Common myeloid progenitor, CD34-positive (primary cell): ENCODE measurements at regions not wholly inside any gene's neighbourhood (a gene's known extent, or its start where the extent isn't known, plus 50 kb on each side); places are given as distances from the start of the nearest gene placed in this dataset.

Experiments used
- CTCF ChIA-PET: fragments of 350-600 bp; sonication (Branson Sonifier 250); formaldehyde crosslinking; loops from one replicate; lab custom pipeline; 2021; ENCODE audit warnings: antibody characterized with exemption; lab: Charles Lee
- POLR2A ChIA-PET: fragments of 350-600 bp; sonication (Branson Sonifier 250); formaldehyde crosslinking; loops from one replicate; lab custom pipeline; 2021; ENCODE audit warnings: antibody characterized with exemption; lab: Charles Lee
- DNase-seq, 3 donors: peaks; one replicate each; pipeline versions ENCODE4 v3.0.0 to v3.0.0-alpha.2; 2013
- H3K27ac ChIP-seq, 2 experiments: 1 replicate in 1 of 2; 2 replicates in 1 of 2; pipeline ENCODE4 v1.7.0; 2013; ENCODE audit warnings: inconsistent platforms in 2 of 2, low read length in 2 of 2, mild to moderate bottlenecking in 2 of 2, low read depth in 1 of 2, moderate library complexity in 1 of 2; ENCODE audit not compliant: severe bottlenecking in 2 of 2, insufficient read depth in 1 of 2, poor library complexity in 1 of 2
- H3K27me3 ChIP-seq, 5 experiments: replicated peaks in 2 of 5; 1 replicate in 3 of 5; 2 replicates in 2 of 5; pipeline versions ENCODE4 v1.6.1 to v1.7.0; 2013; ENCODE audit warnings: low read length in 4 of 5, mild to moderate bottlenecking in 2 of 5, moderate library complexity in 2 of 5, inconsistent platforms in 1 of 5; ENCODE audit not compliant: insufficient read depth in 5 of 5, control insufficient read depth in 4 of 5
- H3K36me3 ChIP-seq, 4 experiments: 1 replicate in 2 of 4; 2 replicates in 2 of 4; pipeline versions ENCODE4 v1.6.1 to v1.7.0; 2013; ENCODE audit warnings: low read length in 3 of 4, control low read depth in 1 of 4, mild to moderate bottlenecking in 1 of 4; ENCODE audit not compliant: control insufficient read depth in 4 of 4, insufficient read depth in 4 of 4
- H3K4me1 ChIP-seq, 4 experiments: 1 replicate in 3 of 4; 2 replicates in 1 of 4; pipeline versions ENCODE4 v1.6.1 to v1.7.1; 2013; ENCODE audit warnings: low read length in 3 of 4, mild to moderate bottlenecking in 3 of 4, control low read depth in 1 of 4, inconsistent platforms in 1 of 4, moderate library complexity in 1 of 4; ENCODE audit not compliant: control insufficient read depth in 4 of 4, insufficient read depth in 4 of 4; ENCODE audit errors: control extremely low read depth in 1 of 4
- H3K4me3 ChIP-seq, 7 experiments: 1 replicate in 4 of 7; 2 replicates in 3 of 7; pipeline versions ENCODE4 v1.5.1 to v1.7.0; 2013; ENCODE audit warnings: mild to moderate bottlenecking in 7 of 7, low read length in 6 of 7, moderate library complexity in 6 of 7, inconsistent platforms in 2 of 7, low read depth in 2 of 7, control low read depth in 1 of 7; ENCODE audit not compliant: insufficient read depth in 4 of 7, control insufficient read depth in 1 of 7; ENCODE audit errors: extremely low read depth in 1 of 7
- H3K9me3 ChIP-seq, 5 experiments: 1 replicate in 4 of 5; 2 replicates in 1 of 5; pipeline versions ENCODE4 v1.6.1 to v1.7.1; 2013; ENCODE audit warnings: low read length in 4 of 5, mild to moderate bottlenecking in 2 of 5, inconsistent platforms in 1 of 5, low read depth in 1 of 5, moderate library complexity in 1 of 5; ENCODE audit not compliant: control insufficient read depth in 4 of 5, insufficient read depth in 2 of 5; ENCODE audit errors: control extremely low read depth in 1 of 5
- WGBS: methylation state at CpG from one replicate; pipeline ENCODE4 v1.1.5; 2013; ENCODE audit not compliant: insufficient coverage; 5-methylcytosine and 5-hydroxymethylcytosine counted together

- Histone ChIP-seq H3K27ac (no peak overlapping the region), H3K36me3 (no peaks in the 10 kb centered on the region), H3K4me1 (no peaks in the 10 kb centered on the region), H3K9me3 (no peaks in the 10 kb centered on the region), H3K27me3 (peaks cover 0 to 44% (median 0%) of the 10 kb centered on the region in 5 experiments), H3K4me3 (no peak overlapping the region)
- DNase-seq = no peak
- ChIA-PET CTCF (no interaction called here), POLR2A (no interaction called here)
- 94% methylated on average over 27 of the region's 29 CpGs for WGBS
Observed at GRCh38 chr13:111511805-111512504, 191.5 kb downstream of the TEX29 start.

DNA sequence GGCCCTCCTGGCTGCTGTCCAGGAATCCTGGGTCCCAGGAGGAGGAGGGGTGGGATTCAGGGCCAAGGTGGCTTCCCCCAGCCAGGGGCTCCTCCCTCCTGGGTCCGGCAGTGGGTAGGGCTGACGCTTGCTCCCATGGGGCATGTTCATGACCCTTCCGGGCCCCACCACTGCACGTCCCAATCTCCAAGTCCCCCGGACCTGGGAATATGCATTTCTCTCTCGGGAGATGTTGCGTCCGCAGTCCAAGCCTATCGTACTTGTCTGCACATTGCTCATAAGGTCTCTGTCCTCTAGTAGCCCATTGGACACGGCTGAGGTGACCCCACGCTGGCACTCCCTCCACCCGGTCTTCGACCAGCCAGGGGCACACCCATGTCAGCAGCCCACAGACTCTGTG lies 192.3 kb downstream of the TEX29 start:
- Histone ChIP-seq H3K4me1 (no peaks in the 10 kb centered on the region), H3K36me3 (no peaks in the 10 kb centered on the region), H3K27ac (no peak overlapping the region), H3K9me3 (no peaks in the 10 kb centered on the region), H3K4me3 (no peak overlapping the region), H3K27me3 (peaks cover 0 to 43% (median 3%) of the 10 kb centered on the region in 5 experiments)
- DNase-seq = no peak
- WGBS = 96% methylated on average over 13 of the region's 13 CpGs
- ChIA-PET CTCF (no interaction called here), POLR2A (no interaction called here)

- Histone ChIP-seq H3K27ac (no peak overlapping the region), H3K27me3 (peaks cover 0 to 41% (median 3%) of the 10 kb centered on the region in 5 experiments), H3K36me3 (no peaks in the 10 kb centered on the region), H3K4me1 (no peaks in the 10 kb centered on the region), H3K4me3 (no peak overlapping the region), H3K9me3 (no peaks in the 10 kb centered on the region)
- 88% methylated on average over 26 of the region's 31 CpGs for WGBS
- ChIA-PET CTCF (no interaction called here), POLR2A (no interaction called here)
- no peak for DNase-seq
Observed at GRCh38 chr13:111513766-111514609, 193.5 kb downstream of the TEX29 start.

- CTCF ChIA-PET = no interaction called here
- H3K36me3 ChIP-seq = no peaks in the 10 kb centered on the region
- POLR2A ChIA-PET = no interaction called here
- H3K9me3 ChIP-seq = no peaks in the 10 kb centered on the region
- peaks cover 0 to 44% (median 3%) of the 10 kb centered on the region in 5 experiments for H3K27me3 ChIP-seq
- H3K4me3 ChIP-seq = no peak overlapping the region
- WGBS = 79% methylated on average over 22 of the region's 24 CpGs
- H3K4me1 ChIP-seq = no peaks in the 10 kb centered on the region
- no peak for DNase-seq
- no peak overlapping the region for H3K27ac ChIP-seq
Observed at GRCh38 chr13:111514610-111515306, 194.3 kb downstream of the TEX29 start.

DNA sequence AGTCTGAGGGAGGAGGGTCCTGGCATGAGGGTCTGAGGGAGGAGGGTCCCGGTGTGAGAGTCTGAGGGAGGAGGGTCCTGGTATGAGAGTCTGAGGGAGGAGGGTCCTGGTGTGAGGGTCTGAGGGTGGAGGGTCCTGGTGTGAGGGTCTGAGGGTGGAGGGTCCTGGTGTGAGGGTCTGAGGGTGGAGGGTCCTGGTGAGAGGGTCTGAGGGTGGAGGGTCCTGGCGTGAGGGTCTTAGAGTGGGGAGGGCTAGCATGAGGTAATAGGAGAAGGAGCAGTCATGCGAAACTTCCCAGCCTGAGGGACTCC lies 194.8 kb downstream of the TEX29 start:
- H3K4me1 ChIP-seq = no peaks in the 10 kb centered on the region
- H3K36me3 ChIP-seq = no peaks in the 10 kb centered on the region
- no peak overlapping the region for H3K4me3 ChIP-seq
- ChIA-PET POLR2A (no interaction called here), CTCF (no interaction called here)
- H3K27me3 ChIP-seq = peaks cover 0 to 49% (median 3%) of the 10 kb centered on the region in 5 experiments
- H3K27ac ChIP-seq = no peak overlapping the region
- WGBS = 76% methylated on average over 3 of the region's 3 CpGs
- DNase-seq = no peak
- no peaks in the 10 kb centered on the region for H3K9me3 ChIP-seq

- Histone ChIP-seq H3K27ac (no peak overlapping the region), H3K9me3 (no peaks in the 10 kb centered on the region), H3K4me3 (no peak overlapping the region), H3K36me3 (no peaks in the 10 kb centered on the region), H3K4me1 (no peaks in the 10 kb centered on the region), H3K27me3 (peaks cover 0 to 53% (median 3%) of the 10 kb centered on the region in 5 experiments)
- ChIA-PET CTCF (no interaction called here), POLR2A (no interaction called here)
- 70% methylated on average over 9 of the region's 16 CpGs for WGBS
- no peak for DNase-seq
Observed at GRCh38 chr13:111515635-111516034, 195.2 kb downstream of the TEX29 start.
